ENCODE measurements at regions not wholly inside any gene's neighbourhood (a gene's known extent, or its start where the extent isn't known, plus 50 kb on each side); places are given as distances from the start of the nearest gene placed in this dataset.

DNA sequence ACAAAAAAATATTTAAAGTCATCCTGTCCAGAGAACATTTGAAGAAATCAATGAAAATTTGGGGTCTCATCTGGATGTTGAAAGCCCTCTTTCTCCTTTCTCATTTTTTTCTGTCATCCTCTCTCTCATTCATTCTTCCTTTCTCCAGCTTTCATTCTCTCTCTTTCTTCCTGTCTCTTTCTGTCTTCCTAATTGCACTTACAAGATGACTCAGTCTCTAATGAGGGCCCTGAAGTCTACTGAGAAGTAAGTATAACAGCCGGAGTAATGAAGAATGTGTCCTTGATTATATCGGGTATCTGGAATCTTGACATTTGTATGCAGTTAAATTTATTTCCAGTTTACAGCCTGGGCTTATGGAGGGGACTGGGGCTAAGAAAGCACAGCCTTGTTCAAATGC, 232.2 kb upstream of the SULF2 start:
- no peak for TF ChIP-seq SUZ12 (IDR thresholded peaks at IDR 0.05)
- TF ChIP-seq, protein P1, sequence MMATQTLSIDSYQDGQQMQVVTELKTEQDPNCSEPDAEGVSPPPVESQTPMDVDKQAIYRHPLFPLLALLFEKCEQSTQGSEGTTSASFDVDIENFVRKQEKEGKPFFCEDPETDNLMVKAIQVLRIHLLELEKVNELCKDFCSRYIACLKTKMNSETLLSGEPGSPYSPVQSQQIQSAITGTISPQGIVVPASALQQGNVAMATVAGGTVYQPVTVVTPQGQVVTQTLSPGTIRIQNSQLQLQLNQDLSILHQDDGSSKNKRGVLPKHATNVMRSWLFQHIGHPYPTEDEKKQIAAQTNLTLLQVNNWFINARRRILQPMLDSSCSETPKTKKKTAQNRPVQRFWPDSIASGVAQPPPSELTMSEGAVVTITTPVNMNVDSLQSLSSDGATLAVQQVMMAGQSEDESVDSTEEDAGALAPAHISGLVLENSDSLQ (IDR thresholded peaks at IDR 0.05): no peak

Data from HEK293T (cell line).